SK-N-SH treated with all-trans-retinoic acid at 6 μM for 48 hours (cell line): ENCODE measurements at regions not wholly inside any gene's neighbourhood (a gene's known extent, or its start where the extent isn't known, plus 50 kb on each side); places are given as distances from the start of the nearest gene placed in this dataset.

Experiments
- ATAC-seq: fragments of 200-7000 bp; cut with Tn5 transposase; 3 replicates; pipeline ENCODE4 v1.9.1; 2020; ENCODE audit warnings: mild to moderate bottlenecking, moderate library complexity
- ARNTL ChIP-seq: fragments of 450-650 bp; formaldehyde crosslinking; IDR thresholded peaks from 2 replicates; pipeline ENCODE4 v1.5.0; 2020; ENCODE audit warnings: low read depth, mild to moderate bottlenecking, moderate library complexity, borderline replicate concordance
- BACH2 ChIP-seq: fragments of 250-450 bp; sonication (Bioruptor Pico); IDR thresholded peaks from 2 replicates; pipeline ENCODE4 v1.9.0; 2021; ENCODE audit warnings: mild to moderate bottlenecking, borderline replicate concordance
- ESRRG ChIP-seq: fragments of 250-450 bp; sonication (Bioruptor Pico); IDR thresholded peaks from 2 replicates; pipeline ENCODE4 v1.6.1; 2021; ENCODE audit warnings: mild to moderate bottlenecking
- ISL1 ChIP-seq: fragments of 250-450 bp; sonication (Bioruptor Pico); IDR thresholded peaks from 2 replicates; pipeline ENCODE4 v2.1.2; 2022; ENCODE audit warnings: mild to moderate bottlenecking, moderate library complexity
- OSR1 ChIP-seq: fragments of 250-450 bp; sonication (Bioruptor Pico); IDR thresholded peaks from 2 replicates; pipeline ENCODE4 v1.8.0; 2022; ENCODE audit warnings: moderate library complexity, mild to moderate bottlenecking, inconsistent platforms
- POU6F1 ChIP-seq: fragments of 250-450 bp; sonication (Bioruptor Pico); IDR thresholded peaks from 2 replicates; pipeline ENCODE4 v1.8.0; 2021; ENCODE audit warnings: low read depth, mild to moderate bottlenecking, moderate library complexity, borderline replicate concordance
- PPARA ChIP-seq: fragments of 250-450 bp; sonication (Bioruptor Pico); IDR thresholded peaks from 2 replicates; pipeline ENCODE4 v1.5.0; 2020; ENCODE audit warnings: mild to moderate bottlenecking, borderline replicate concordance
- RARB ChIP-seq: fragments of 250-450 bp; sonication (Bioruptor Pico); IDR thresholded peaks from 2 replicates; pipeline ENCODE4 v1.8.0; 2021; ENCODE audit warnings: mild to moderate bottlenecking, moderate library complexity
- SNAI2 ChIP-seq: fragments of 250-450 bp; sonication (Bioruptor Pico); IDR thresholded peaks from 2 replicates; pipeline ENCODE4 v1.5.0; 2020; ENCODE audit warnings: mild to moderate bottlenecking, moderate library complexity
- TCF4 ChIP-seq: fragments of 250-450 bp; sonication (Bioruptor Pico); IDR thresholded peaks from 2 replicates; pipeline ENCODE4 v1.8.0; 2021; ENCODE audit warnings: mild to moderate bottlenecking, moderate library complexity, borderline replicate concordance
- TOX ChIP-seq: fragments of 250-450 bp; sonication (Bioruptor Pico); IDR thresholded peaks from 2 replicates; pipeline ENCODE4 v1.8.0; 2021; ENCODE audit warnings: mild to moderate bottlenecking, moderate library complexity, borderline replicate concordance
- TSHZ2 ChIP-seq: fragments of 250-450 bp; sonication (Bioruptor Pico); IDR thresholded peaks from 2 replicates; pipeline ENCODE4 v1.5.0; 2020; ENCODE audit warnings: mild to moderate bottlenecking, moderate library complexity
- ZFP3 ChIP-seq: fragments of 250-450 bp; sonication (Bioruptor Pico); IDR thresholded peaks from 2 replicates; pipeline ENCODE4 v1.5.0; 2020; ENCODE audit warnings: mild to moderate bottlenecking, moderate library complexity
- ZFP30 ChIP-seq: fragments of 450-650 bp; formaldehyde crosslinking; IDR thresholded peaks from 2 replicates; pipeline ENCODE4 v1.5.0; 2022; ENCODE audit warnings: mild to moderate bottlenecking, moderate library complexity
- ZNF565 ChIP-seq: fragments of 450-650 bp; formaldehyde crosslinking; conservative IDR thresholded peaks from 2 replicates; pipeline ENCODE4 v1.5.0; 2020; ENCODE audit warnings: low read depth, mild to moderate bottlenecking, moderate library complexity
- ZNF70 ChIP-seq: fragments of 450-650 bp; formaldehyde crosslinking; IDR thresholded peaks from 2 replicates; pipeline ENCODE4 v1.5.0; 2020; ENCODE audit warnings: mild to moderate bottlenecking, moderate library complexity
- ZNF8 ChIP-seq: fragments of 450-650 bp; formaldehyde crosslinking; IDR thresholded peaks from 2 replicates; pipeline ENCODE4 v1.5.0; 2020; ENCODE audit warnings: mild to moderate bottlenecking, moderate library complexity
- TF ChIP-seq, protein P1 (sequence below): fragments of 250-450 bp; sonication (Bioruptor Pico); IDR thresholded peaks from 2 replicates; pipeline ENCODE4 v1.5.1; 2021; ENCODE audit warnings: mild to moderate bottlenecking, moderate library complexity
- TF ChIP-seq, protein P2 (sequence below): fragments of 250-450 bp; sonication (Bioruptor Pico); IDR thresholded peaks from 2 replicates; pipeline ENCODE4 v1.8.0; 2020; ENCODE audit warnings: mild to moderate bottlenecking, moderate library complexity, borderline replicate concordance

GRCh38 chr12:91373086-91373485 is 190.5 kb upstream of the DCN start:
- no peak for ATAC-seq
- TF ChIP-seq ZNF8 (CRISPR knock-in tag) (no peak), TOX (CRISPR knock-in tag) (no peak), TSHZ2 (CRISPR knock-in tag) (no peak), ISL1 (CRISPR knock-in tag) (no peak), ZFP3 (CRISPR knock-in tag) (no peak), ARNTL (CRISPR knock-in tag) (no peak), ESRRG (CRISPR knock-in tag) (no peak), ZNF565 (CRISPR knock-in tag) (no peak), OSR1 (CRISPR knock-in tag) (no peak), PPARA (no peak), ZNF70 (no peak), BACH2 (CRISPR knock-in tag) (no peak)
- TF ChIP-seq, protein P1, sequence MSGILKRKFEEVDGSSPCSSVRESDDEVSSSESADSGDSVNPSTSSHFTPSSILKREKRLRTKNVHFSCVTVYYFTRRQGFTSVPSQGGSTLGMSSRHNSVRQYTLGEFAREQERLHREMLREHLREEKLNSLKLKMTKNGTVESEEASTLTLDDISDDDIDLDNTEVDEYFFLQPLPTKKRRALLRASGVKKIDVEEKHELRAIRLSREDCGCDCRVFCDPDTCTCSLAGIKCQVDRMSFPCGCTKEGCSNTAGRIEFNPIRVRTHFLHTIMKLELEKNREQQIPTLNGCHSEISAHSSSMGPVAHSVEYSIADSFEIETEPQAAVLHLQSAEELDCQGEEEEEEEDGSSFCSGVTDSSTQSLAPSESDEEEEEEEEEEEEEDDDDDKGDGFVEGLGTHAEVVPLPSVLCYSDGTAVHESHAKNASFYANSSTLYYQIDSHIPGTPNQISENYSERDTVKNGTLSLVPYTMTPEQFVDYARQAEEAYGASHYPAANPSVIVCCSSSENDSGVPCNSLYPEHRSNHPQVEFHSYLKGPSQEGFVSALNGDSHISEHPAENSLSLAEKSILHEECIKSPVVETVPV (CRISPR knock-in tag): no peak

DNA sequence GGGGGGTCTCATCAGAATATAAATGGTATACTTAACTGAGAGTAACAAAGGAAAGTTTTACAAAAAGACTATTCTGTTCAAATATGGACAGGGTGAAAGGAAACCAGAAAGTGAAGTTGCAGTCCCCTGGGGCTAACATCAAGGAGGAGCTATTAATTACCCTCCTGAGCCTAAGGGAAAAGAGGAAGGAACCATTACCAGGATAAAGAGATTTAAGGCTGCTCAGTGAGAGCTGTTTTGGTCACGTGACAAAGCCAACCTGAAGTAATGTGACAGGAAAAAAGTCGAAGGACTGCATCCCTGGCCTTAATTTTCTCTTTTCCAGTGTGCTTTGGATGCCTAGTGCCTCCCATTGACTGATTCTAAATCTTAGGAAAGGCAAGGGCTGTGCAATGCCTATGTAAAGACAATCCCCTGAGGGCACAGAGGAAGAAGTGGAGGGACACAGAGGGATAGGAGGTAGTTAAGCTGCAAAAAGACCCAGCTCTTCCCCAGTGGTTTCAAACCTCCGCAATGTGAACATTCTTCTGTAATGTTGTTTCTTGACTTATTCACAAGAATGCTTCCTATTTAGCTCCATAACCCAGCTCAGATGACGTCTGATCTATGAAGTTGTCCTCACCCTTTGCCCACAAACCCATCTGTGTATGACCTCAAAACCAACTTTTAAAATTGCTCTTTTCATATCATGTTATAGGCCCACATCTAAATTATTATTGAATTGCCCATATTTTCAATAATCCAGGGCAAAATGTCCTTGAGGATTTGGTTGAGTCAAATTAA is 187.7 kb upstream of the DCN start:
- no peak for ATAC-seq
- TF ChIP-seq ISL1 (CRISPR knock-in tag) (no peak), RARB (CRISPR knock-in tag) (no peak), POU6F1 (CRISPR knock-in tag) (no peak), OSR1 (CRISPR knock-in tag) (no peak), PPARA (no peak)
- TF ChIP-seq, all 23 proteins: peak for 0

DNA sequence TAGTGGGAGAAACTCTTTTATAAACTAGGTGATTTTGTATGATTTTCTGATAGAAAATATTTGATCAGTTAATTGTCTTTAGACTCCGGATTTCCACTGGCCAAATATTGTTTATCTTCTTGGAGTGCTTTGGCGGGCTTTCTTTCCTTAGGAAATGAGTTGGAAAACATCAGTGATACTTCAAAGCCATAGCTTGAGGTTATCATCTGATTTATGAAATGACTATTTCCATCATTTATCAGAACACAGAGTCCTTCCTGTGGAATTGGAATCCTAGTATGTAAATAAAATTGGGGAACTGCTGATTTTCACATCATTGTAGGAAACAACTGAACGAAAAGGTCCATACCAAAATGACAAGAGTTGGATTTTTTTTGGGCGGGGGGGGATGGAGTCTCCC is 186.0 kb upstream of the DCN start:
- TF ChIP-seq ISL1 (CRISPR knock-in tag) (no peak), ZFP30 (CRISPR knock-in tag) (no peak), POU6F1 (CRISPR knock-in tag) (no peak), ZNF8 (CRISPR knock-in tag) (no peak), ZNF565 (CRISPR knock-in tag) (no peak), SNAI2 (no peak), RARB (CRISPR knock-in tag) (no peak), BACH2 (CRISPR knock-in tag) (no peak), TCF4 (CRISPR knock-in tag) (no peak)
- TF ChIP-seq, protein P2, sequence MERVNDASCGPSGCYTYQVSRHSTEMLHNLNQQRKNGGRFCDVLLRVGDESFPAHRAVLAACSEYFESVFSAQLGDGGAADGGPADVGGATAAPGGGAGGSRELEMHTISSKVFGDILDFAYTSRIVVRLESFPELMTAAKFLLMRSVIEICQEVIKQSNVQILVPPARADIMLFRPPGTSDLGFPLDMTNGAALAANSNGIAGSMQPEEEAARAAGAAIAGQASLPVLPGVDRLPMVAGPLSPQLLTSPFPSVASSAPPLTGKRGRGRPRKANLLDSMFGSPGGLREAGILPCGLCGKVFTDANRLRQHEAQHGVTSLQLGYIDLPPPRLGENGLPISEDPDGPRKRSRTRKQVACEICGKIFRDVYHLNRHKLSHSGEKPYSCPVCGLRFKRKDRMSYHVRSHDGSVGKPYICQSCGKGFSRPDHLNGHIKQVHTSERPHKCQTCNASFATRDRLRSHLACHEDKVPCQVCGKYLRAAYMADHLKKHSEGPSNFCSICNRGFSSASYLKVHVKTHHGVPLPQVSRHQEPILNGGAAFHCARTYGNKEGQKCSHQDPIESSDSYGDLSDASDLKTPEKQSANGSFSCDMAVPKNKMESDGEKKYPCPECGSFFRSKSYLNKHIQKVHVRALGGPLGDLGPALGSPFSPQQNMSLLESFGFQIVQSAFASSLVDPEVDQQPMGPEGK: no peak
- TF ChIP-seq, protein P1 (CRISPR knock-in tag): no peak
- no peak for ATAC-seq
